ENCODE measurements at regions not wholly inside any gene's neighbourhood (a gene's known extent, or its start where the extent isn't known, plus 50 kb on each side); places are given as distances from the start of the nearest gene placed in this dataset.

- no peak for DNase-seq (ENCODE audit: extremely low spot score)
- TF ChIP-seq CTCF (IDR thresholded peaks at IDR 0.05; ENCODE audit: control extremely low read depth, extremely low read depth, low read depth, missing control alignments): no peak
- ChIA-PET CTCF (interaction anchor here (1.1 kb wide), 1 partner anchor 14 kb away, joined by 3 read pairs; no protein-coding TSS in a partner anchor), POLR2A (no interaction called here)
Measured at GRCh38 chr9:95808011-95808410, 67.5 kb upstream of the ERCC6L2 start.

- POLR2A ChIA-PET: no interaction called here
- DNase-seq (ENCODE audit: extremely low spot score): no peak
- CTCF ChIA-PET: interaction anchor here (1.1 kb wide), 1 partner anchor 15 kb away, joined by 3 read pairs; no protein-coding TSS in a partner anchor
- TF ChIP-seq CTCF (IDR thresholded peaks at IDR 0.05; ENCODE audit: control extremely low read depth, extremely low read depth, low read depth, missing control alignments): no peak
Measured at GRCh38 chr9:95807326-95807947, 68.1 kb upstream of the ERCC6L2 start.

- DNase-seq (ENCODE audit: extremely low spot score): no peak
- ChIA-PET POLR2A (no interaction called here), CTCF (no interaction called here)
- no peak for TF ChIP-seq CTCF (IDR thresholded peaks at IDR 0.05; ENCODE audit: control extremely low read depth, extremely low read depth, low read depth, missing control alignments)
Measured at GRCh38 chr9:95803197-95803596, 72.3 kb upstream of the ERCC6L2 start.

GRCh38 chr9:95801797-95802196, 73.7 kb upstream of the ERCC6L2 start:
- CTCF ChIA-PET: interaction anchor here (0.8 to 1.0 kb wide), 3 partner anchors 8 to 21 kb away, joined by 3 read pairs; no protein-coding TSS in a partner anchor
- DNase-seq (ENCODE audit: extremely low spot score): no peak
- no peak for TF ChIP-seq CTCF (IDR thresholded peaks at IDR 0.05; ENCODE audit: control extremely low read depth, extremely low read depth, low read depth, missing control alignments)
- POLR2A ChIA-PET: no interaction called here

- POLR2A ChIA-PET: no interaction called here
- CTCF ChIA-PET: no interaction called here
- no peak for DNase-seq (ENCODE audit: extremely low spot score)
- no peak for TF ChIP-seq CTCF (IDR thresholded peaks at IDR 0.05; ENCODE audit: control extremely low read depth, extremely low read depth, low read depth, missing control alignments)
Measured at GRCh38 chr9:95796029-95796428, 79.5 kb upstream of the ERCC6L2 start.

GRCh38 chr9:95793924-95794828, 81.3 kb upstream of the ERCC6L2 start:
- POLR2A ChIA-PET: interaction anchor here (1.1 kb wide), 1 partner anchor 82 kb away, joined by 4 read pairs; the partner anchor contains the start of gene ERCC6L2
- CTCF ChIA-PET: no interaction called here
- TF ChIP-seq CTCF (IDR thresholded peaks at IDR 0.05; ENCODE audit: control extremely low read depth, extremely low read depth, low read depth, missing control alignments): no peak
- no peak for DNase-seq (ENCODE audit: extremely low spot score)
